ENCODE measurements at regions not wholly inside any gene's neighbourhood (a gene's known extent, or its start where the extent isn't known, plus 50 kb on each side); places are given as distances from the start of the nearest gene placed in this dataset.

GRCh38 chr11:27860811-27861210, 160.6 kb upstream of the BDNF start:
- no peak for DNase-seq (ENCODE audit: low read depth in 2 of 2)

DNA sequence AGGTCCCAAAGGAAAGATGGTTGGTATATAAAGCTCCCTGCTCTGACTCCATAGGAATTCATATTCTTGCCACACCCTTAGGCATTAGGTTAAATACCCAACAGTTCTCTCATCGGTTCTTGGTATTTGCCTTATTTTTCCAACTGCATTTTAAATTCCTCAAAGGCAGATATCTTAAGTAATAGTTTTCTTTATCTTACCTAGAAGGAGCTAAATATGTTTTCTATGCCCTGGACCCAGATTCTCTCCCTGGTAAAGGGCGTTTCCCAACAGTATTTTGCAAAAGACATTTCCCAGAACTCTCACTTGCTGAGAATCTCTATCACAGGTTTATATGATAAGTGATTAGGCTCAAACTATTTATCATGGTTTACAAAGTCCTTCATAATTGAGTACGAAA, 158.6 kb upstream of the BDNF start:
- DNase-seq (ENCODE audit: low read depth in 2 of 2): no peak

- DNase-seq (ENCODE audit: low read depth in 2 of 2): no peak
These were observed 157.3 kb upstream of the BDNF start for GRCh38 chr11:27857588-27857987.

DNA sequence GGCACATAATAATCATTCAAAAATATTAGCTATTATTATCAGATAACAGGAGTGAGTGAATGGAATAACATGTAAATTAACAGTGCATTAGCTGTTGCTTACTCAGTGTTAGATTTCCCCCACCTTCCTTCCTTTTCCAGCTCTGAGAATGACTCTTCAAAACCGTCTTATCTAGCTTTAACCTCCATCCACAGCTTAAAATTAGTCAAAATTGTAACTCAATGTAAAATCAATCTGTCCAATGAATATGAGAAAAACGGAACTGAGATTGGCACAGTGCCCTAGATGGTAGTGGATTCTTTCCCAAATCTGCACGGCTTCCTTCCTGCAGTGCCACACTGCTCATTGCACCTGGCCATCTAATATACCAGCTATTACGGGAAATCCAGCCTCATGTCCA, 156.8 kb upstream of the BDNF start:
- no peak for DNase-seq (ENCODE audit: low read depth in 2 of 2)

GRCh38 chr11:27848423-27848822, 148.2 kb upstream of the BDNF start:
- DNase-seq (ENCODE audit: low read depth in 2 of 2): no peak

GRCh38 chr11:27847496-27847895, 147.2 kb upstream of the BDNF start:
- no peak for DNase-seq (ENCODE audit: low read depth in 2 of 2)

GRCh38 chr11:27842290-27842689, 142.0 kb upstream of the BDNF start:
- DNase-seq (ENCODE audit: low read depth in 2 of 2): no peak

DNA sequence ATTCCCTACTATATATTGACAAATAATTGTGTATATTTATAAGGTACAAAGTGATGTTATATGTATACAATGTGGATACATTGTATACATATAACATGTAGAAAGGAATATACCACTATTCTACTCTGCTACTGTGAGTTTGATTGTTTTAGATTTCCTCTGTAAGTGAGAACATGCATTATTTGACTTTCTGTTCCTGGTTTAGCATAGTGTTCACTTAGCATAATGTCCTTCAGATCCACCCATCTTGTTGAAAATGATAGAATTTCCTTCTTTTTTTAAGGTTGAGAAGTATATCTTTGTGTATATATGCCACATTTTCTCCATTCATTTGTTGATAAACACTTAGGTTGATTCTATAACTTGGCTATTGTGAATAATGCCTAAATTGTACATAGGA, 140.8 kb upstream of the BDNF start:
- DNase-seq (ENCODE audit: low read depth in 2 of 2): no peak

GRCh38 chr11:27839226-27839913, 139.1 kb upstream of the BDNF start:
- peak; percentile 41 to 59 for DNase-seq (ENCODE audit: low read depth in 2 of 2)

DNA sequence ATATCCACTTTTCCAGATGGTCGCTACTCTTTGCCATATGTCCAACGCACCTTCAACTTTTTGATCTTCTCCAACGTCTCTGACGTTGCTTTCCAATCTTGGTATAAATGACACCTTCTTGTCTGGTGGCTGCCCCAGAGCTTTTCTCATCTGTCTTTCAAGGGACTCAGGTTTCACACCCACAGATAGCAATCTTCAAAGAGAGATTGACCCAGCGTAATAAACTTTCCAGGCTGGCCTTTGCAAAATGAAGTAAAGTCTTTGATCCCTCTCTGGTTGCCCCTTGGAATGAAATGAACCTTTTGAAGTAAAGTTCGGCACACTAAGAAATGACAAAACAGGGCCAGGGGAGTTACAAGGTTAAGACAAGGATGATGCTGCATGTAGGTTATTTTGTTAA, 138.4 kb upstream of the BDNF start:
- no peak for DNase-seq (ENCODE audit: low read depth in 2 of 2)

- no peak for DNase-seq (ENCODE audit: low read depth in 2 of 2)
These were observed 137.8 kb upstream of the BDNF start for GRCh38 chr11:27837895-27838563.

DNA sequence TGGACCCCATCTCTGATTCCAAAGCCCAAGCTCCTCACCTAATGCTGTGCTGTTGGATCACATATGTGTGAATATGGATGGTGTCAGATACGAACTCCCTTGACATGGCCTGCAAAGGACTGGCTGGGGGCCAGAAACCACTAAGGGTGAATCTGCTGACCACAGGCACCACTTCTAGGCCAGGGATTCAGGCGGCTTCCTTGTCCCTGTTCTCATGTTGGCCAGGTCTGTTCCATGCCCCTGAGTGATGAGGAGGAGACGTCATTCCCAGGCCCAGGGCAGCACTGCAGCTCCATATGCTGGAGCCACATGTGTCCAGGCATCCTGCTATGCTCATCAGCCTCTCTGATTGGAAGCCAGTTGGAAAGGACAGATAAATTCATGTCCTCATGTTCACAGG, 130.0 kb upstream of the BDNF start:
- no peak for DNase-seq (ENCODE audit: low read depth in 2 of 2)

GRCh38 chr11:27820249-27820648, 120.0 kb upstream of the BDNF start:
- peak; percentile 22 to 27 for DNase-seq (ENCODE audit: low read depth in 2 of 2)

DNA sequence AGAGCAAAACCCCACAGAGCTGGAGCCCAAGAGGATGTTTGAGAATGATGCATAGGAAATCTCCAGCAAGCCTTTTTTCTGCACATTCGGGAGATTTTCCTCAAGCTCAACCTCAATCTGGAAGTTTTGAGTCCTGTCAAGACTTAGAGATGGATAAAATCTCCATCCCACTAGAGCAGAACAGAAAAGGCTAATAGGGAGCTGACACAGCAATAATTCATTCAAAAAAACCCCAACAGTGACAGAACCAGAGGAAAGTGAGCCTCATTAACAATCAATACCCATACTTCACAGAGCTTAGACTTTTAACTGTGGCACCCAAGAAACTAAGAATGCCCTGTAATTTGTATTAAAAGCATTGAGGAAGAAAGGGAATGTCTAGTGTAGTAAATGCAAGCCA, 115.9 kb upstream of the BDNF start:
- no peak for DNase-seq (ENCODE audit: low read depth in 2 of 2)

- no peak for DNase-seq (ENCODE audit: low read depth in 2 of 2)
These were observed 112.1 kb upstream of the BDNF start for GRCh38 chr11:27812341-27812740.

- peak; percentile 28 to 34 for DNase-seq (ENCODE audit: low read depth in 2 of 2)
These were observed 107.3 kb upstream of the BDNF start for GRCh38 chr11:27807596-27807995.

GRCh38 chr11:27806122-27806521, 105.9 kb upstream of the BDNF start:
- no peak for DNase-seq (ENCODE audit: low read depth in 2 of 2)

DNA sequence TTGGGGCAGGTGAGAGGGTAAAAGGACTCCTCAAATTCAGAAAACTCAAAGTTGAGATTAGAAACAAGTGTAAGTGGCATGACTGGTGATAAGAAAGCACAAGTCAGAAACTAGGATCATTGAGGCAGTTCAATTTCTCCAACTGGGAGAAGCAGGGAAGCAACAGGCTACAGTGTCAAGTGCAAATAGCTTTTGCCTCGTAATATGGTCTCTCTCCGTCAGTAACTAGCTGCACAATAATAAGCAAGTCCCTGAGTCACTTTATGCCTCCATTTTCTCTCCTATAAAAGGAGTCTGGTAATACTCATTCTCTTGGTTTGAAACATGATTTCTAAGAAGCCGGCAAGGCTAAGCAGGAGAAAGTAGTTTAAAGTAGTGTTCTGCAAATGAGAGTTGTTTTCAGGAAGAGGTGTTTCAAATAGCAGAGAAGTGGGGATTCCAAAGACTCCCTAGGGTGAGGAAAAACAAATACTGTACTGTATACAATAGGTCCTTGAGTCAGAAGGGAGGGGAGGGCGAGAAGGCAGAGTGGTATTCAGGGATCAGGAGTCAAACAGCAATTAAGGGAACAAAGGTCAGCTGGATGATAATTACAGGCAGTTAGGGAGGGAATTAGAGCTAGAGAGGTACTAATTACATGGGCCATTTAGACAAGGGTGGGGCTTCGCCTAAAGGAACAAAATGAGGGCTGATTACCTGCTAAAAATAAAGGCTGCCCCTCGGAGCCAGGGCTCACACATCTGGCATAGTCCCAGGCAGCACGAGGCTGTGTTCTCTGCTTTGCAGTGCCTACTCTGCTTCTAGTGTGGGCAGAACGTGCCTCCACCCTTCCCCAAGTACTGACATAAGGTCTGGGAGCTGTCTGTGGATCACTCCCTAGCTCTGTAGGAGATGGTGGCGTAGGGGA, 96.0 kb upstream of the BDNF start:
- no peak for DNase-seq (ENCODE audit: low read depth in 2 of 2)

DNA sequence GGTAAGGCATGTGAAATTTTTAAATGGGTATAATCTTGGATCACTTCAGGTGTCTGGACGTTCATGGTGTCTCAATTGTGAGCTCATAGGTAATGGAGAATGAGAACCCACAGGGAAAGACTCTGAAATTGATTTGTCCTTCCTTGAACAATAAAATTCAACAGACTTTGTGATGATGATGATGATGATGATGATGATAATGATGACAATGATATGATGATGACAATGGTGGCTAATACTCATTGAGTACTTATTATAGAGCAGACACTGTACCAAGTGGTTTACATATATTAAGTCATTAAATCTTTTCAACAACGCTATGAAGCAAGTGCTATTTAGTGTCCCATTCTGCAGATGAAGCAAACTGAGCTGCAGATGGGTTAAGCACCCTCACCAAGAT, 86.6 kb upstream of the BDNF start:
- DNase-seq (ENCODE audit: low read depth in 2 of 2): no peak

DNA sequence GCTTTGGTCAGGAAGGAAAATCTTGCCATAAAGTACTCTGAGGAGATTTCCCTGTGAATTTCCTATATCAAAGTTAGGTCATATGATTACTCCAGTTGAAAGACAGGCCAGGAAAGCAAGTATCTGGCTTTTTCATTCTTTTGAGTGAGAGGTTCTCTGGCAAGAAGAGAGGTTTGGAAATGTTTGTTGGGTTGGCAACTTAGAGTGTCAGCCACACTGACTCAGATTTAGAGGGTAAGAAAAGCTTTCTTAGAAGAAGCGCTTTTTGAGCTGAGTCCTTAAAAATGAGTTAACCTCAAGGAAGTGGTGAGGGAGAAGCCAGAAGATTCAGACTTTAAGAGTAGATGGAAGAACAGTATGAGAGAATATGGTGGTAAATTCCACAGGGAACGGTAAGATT, 86.1 kb upstream of the BDNF start:
- DNase-seq (ENCODE audit: low read depth in 2 of 2): no peak

DNA sequence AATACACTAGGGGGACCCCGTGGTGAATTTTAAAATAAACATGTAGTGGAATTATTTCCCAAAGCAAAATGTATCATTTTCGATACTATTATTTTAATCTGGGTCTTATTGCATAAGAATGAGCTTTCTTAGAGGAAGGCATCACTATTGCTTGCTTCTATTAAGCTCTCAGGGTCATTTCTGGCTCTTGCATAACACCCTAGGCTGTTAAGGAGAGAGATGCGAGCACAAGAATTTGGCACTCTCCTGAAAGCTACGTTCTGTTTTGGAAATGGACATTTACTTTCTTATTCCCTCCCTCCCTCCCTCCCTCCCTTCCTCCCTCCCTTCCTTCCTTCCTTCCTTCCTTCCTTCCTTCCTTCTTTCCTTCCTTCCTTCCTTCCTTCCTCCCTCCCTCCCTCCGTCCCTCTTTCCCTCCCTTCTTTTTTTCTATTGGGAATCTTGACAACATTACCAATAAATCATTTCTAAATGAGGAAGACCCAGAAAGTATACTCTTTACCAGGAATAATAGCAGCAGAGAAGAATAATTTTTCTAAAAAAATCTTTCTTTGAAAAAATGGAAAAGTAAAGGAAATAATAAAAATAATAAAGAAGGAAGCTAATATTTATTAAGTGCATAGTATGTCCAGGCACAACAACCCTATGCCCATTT, 83.6 kb upstream of the BDNF start:
- DNase-seq (ENCODE audit: low read depth in 2 of 2): no peak

DNA sequence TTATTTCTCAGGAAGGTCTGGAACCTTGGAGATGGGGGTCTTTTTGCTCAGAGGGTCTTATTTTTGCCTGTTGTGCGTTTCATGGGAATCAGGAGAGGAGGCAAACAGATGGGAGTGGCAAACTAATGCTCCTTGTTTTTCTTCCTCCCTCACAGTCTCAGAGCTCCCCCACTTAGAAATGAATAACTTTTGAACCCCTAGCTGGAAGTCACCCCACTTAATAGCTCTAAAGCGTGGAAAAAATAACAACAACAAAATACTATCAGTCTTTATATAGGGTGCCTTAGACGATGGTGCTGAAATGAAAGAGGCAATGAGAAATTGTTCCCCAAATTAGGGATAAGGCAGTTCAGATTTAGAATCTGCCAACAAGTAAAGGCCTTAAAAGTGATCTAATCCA, 76.8 kb upstream of the BDNF start:
- DNase-seq (ENCODE audit: low read depth in 2 of 2): no peak

Measured in fibroblast of skin of left quadriceps (primary cell).